Coronary artery (tissue), 2 donors: ENCODE measurements at regions not wholly inside any gene's neighbourhood (a gene's known extent, or its start where the extent isn't known, plus 50 kb on each side); places are given as distances from the start of the nearest gene placed in this dataset.

ENCODE experiments used
- DNase-seq: peaks from one replicate; pipeline ENCODE4 v3.0.0-alpha.2; 2017; ENCODE audit warnings: low spot score
- H3K27ac ChIP-seq, 2 donors: fragments of 200-600 bp; sonication (generic); one replicate each; pipeline ENCODE4 v1.5.1; 2016 to 2019
- H3K4me3 ChIP-seq: fragments of 200-600 bp; sonication (generic); 2 replicates; pipeline ENCODE4 v1.5.1; 2016; ENCODE audit warnings: mild to moderate bottlenecking, moderate library complexity
- TF ChIP-seq, protein P1 (sequence below): fragments of 200-600 bp; sonication (generic); IDR thresholded peaks from one replicate; pipeline ENCODE4 v1.5.1; 2019; ENCODE audit warnings: antibody characterized with exemption

DNA sequence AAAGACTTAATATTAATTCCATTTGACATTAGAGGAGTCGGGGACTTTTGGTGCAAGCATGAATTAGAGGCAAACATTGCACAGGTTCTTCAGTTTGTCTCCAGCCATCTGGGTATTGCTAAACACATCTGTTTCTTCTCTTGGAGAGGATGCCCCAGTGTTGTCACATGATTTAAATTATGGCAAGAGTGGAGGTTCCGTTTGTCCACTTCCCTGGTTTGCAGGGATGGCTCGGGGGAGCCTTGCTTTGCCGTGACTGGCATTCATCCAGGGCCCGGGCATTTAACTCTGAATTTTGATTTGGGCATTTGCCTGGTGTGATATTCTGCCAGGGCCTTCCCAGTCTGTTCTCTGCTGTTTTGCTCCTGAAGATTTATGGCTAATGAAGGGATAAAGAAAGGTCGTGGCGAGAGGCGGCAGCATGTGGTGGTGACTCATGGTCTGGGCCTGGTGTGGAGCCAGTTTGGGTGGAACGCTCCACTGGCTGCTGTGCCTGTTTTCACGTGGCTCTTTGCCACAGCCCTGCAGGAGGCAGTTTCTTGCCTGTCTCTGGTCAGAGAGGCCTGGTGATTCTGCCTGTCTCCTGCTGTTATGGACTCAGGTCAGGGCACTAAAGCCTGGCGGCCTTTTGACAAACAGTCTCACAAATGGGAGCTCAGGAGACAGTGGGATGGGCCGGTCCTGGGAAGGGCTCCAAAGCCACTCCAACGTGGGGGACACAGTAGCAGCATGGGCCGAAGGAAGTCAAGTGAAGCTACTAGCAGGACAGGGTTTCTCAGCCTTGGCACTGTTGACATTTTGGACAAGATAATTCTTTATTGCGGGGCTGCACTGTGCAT is 99.4 kb upstream of the PGRMC2 start:
- peak; percentile 94 for DNase-seq
- H3K27ac ChIP-seq = peak overlapping the region; percentile 51 to 88
- TF ChIP-seq, protein P1, sequence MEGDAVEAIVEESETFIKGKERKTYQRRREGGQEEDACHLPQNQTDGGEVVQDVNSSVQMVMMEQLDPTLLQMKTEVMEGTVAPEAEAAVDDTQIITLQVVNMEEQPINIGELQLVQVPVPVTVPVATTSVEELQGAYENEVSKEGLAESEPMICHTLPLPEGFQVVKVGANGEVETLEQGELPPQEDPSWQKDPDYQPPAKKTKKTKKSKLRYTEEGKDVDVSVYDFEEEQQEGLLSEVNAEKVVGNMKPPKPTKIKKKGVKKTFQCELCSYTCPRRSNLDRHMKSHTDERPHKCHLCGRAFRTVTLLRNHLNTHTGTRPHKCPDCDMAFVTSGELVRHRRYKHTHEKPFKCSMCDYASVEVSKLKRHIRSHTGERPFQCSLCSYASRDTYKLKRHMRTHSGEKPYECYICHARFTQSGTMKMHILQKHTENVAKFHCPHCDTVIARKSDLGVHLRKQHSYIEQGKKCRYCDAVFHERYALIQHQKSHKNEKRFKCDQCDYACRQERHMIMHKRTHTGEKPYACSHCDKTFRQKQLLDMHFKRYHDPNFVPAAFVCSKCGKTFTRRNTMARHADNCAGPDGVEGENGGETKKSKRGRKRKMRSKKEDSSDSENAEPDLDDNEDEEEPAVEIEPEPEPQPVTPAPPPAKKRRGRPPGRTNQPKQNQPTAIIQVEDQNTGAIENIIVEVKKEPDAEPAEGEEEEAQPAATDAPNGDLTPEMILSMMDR = no peak
- peak overlapping the region; percentile 30 for H3K4me3 ChIP-seq

DNA sequence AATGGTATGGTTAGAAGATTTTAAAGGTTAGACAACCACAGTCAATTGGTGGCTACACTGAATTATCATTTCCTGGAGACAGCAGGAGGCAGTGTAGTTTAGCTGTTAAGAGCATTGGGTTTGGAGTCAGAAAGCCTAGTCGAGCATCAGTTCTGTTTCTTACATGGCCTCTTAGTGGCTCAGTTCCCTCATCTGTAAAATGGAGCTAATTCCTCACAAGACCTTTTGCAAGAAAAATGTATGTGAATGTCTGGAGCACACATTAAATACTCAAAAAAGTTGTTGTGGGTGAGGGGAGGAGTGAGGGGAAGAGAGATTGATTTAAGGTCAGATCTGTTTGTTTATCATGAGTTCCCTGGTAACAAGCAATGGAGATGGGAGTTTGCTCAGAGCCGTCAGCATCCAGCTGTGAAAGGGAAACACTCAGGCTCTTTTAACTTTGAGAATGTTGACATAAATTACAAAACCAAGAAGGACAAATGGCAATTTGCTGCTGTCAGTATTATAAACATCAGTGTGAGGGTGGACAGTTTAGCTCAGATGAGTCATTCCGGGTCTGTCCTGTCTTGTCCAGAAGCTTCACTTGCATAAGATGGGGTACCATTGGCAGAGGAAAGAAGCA is 98.2 kb upstream of the PGRMC2 start:
- TF ChIP-seq, protein P1 = no peak
- Histone ChIP-seq H3K4me3 (no peak overlapping the region), H3K27ac (peak overlapping the region; percentile 51 to 88)
- DNase-seq = no peak

DNA sequence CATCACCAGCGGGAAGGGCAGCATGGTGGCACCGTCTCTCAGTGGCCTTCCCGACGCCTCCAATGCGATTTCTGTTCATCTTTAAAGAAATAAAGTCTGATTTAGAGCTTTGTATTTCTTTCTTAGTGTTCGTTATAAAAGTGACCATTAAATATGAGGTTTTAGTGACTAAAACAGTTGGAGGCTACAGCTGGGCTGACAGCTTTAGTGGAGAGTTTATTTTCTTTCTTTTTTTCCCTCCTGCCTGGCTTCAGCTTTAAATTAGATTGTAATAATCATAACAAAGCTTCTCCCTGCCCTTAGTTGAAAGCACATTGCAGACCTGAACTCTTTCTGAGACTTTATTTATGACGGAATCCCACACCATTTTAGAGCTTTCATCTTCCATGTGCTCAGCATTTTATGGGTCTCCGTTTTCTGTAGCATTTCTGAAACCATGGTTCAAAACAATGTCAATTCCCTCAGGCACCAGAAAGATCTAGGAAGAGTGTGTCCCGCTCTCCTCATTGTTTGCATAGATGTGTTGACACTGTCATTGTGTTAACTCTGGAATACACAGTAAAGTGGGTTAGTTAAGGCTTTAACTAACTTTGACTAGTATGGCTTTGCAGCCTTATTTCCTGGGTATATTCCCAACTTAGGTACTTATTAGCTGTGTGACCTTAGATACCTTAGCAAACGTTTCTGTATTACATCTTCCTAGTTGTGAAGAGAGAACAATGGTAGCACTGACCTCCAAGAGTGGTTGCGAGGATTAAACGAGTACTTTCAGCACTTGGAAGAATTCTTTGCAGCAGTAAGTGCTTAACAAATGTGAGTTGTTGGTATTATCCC is 97.4 kb upstream of the PGRMC2 start:
- TF ChIP-seq, protein P1 = no peak
- DNase-seq = no peak
- Histone ChIP-seq H3K4me3 (no peak overlapping the region), H3K27ac (peak overlapping the region in 1 of 2 donors; percentile 88)

DNA sequence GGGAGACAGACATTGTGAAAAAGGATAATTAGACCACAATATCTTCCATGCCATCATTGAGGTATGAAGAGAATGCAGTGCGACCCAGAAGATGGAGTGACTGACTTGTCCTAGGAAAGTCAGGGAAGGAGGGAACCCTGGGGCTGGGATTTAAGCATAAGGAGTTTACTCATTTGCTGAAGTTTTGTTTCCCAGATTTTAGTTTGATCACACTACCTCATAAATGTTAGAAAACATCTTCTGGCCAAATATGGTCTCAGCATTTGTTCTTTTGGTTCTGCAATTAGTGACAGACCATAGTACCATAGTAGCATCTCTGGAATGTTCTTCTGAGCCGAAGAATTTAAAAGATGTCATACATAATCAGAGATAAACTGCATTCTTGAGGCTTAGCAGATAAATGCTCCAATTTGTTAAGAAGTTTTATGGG is 96.5 kb upstream of the PGRMC2 start:
- Histone ChIP-seq H3K4me3 (no peak overlapping the region), H3K27ac (no peak overlapping the region)
- TF ChIP-seq, protein P1 = no peak
- no peak for DNase-seq

DNA sequence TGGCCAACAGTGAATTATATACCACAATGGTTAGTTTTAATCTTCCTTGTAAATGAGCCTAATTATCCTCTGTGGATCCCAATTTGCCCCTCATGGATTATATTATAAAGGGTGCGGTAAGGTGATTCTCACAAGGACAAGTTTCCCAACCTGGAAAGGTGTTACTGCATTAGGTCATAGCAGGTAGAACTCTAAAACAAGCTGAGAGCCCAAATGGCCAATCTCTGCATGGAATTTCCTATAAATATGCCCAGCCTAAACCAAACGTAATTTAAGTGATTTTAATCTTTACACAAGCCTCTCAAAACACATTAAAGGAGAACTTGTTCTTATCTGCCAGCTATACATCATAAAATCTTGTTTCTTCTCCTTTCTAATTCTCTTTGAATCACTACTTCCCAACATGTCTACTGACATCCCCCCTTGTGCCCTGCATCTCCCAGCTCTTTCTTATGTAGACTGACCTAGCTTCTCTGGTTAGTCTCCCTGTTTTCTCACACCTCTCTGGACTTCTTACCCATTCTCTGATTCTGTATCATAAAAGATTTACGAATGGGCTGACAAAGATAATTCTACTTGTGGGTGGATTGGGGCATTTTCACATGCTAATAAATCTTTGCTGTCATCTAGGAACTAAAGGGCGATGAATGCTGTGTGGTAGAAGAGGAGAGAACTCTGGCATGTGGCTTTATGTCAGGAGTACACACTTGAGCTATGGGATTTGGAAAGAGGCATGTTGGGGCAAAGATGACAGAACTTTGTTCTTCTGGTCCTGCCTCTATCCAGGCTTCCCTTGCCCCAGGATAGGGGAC is 94.3 kb upstream of the PGRMC2 start:
- no peak overlapping the region for H3K27ac ChIP-seq
- H3K4me3 ChIP-seq = no peak overlapping the region
- DNase-seq = no peak
- TF ChIP-seq, protein P1 = no peak

DNA sequence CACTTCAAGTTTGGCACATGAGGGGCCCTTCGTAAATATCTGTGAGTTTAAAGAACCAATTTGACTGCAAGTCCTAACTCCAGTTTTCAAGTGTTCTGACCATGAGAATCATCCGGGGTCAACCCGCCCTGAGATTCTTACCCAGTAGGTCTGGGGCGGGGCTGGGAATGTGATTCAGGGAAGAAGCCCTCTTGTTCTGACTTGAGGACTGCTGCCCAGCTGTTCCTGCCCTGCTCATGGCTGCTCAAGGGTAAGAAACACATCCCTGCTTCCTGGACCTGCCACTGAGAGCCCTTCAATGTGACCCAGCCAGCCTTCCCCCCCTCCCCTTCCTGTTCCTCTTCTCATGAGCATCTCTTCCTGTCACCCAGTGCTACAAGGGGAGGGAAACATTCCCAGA is 92.7 kb upstream of the PGRMC2 start:
- H3K27ac ChIP-seq = no peak overlapping the region
- DNase-seq = no peak
- TF ChIP-seq, protein P1 = no peak
- no peak overlapping the region for H3K4me3 ChIP-seq
